ENCODE measurements at regions not wholly inside any gene's neighbourhood (a gene's known extent, or its start where the extent isn't known, plus 50 kb on each side); places are given as distances from the start of the nearest gene placed in this dataset.

DNA sequence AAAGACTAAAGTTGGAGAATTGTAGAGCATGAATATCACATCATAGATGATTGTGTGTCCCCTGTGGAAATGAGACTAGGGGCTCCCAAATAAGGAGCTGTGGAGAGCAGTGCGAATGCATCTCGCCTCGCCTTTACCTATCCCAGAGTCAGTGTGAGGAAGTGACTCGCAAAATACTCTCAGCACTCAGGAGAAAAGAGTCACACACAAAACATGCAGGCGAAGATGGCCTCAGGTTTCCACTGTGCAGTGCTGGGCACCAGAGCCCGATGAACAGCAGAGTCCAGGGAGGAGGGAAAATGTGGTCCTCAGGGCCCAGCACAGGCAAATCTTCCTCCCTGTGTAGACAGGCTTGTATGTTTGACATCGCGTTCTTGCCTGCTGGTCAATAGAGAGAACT lies 126.5 kb upstream of the AFDN start:
- no peak overlapping the region for H3K4me3 ChIP-seq
- ATAC-seq (no peak), FAIRE-seq (no peak), DNase-seq (ENCODE audit: low read depth in 1 of 2, low spot score in 1 of 2) (no peak)
- CTCF ChIA-PET = no interaction called here
- no peak for TF ChIP-seq CBX2 (IDR thresholded peaks at IDR 0.05; ENCODE audit: borderline replicate concordance, low read depth)
- TF ChIP-seq RCOR1 (IDR thresholded peaks at IDR 0.05; ENCODE audit: low read depth, low read length) = no peak
- no peaks in the 10 kb centered on the region for H3K9me3 ChIP-seq
- no peak overlapping the region for H3K4me2 ChIP-seq
- H3K4me1 ChIP-seq = no peaks in the 10 kb centered on the region
- no peak overlapping the region for H3K27ac ChIP-seq
- WGBS (ENCODE audit: missing lambda C conversion rate) = 74% methylated on average over 8 of the region's 8 CpGs
- POLR2A ChIA-PET = no interaction called here

DNA sequence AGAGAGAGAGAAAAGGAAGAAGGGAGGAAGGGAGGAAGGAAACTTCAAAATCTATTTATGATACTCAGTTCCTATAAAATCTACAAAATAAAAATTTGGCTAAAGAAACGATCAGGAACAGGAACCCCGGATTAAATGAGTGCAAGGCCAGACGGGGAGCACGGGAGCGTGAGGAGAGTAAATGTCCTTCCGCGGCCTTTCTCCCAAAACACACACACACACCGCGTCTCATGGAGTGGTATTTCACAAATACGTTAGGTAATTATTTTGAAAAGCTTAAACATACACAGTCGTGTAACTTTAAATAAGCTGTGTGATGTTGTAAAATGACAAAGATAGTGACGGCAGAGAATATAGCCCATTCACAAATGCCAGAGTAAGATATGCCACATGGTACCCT lies 125.7 kb upstream of the AFDN start:
- no peak overlapping the region for H3K4me2 ChIP-seq
- no peak for ATAC-seq
- H3K4me3 ChIP-seq = no peak overlapping the region
- no peaks in the 10 kb centered on the region for H3K9me3 ChIP-seq
- WGBS (ENCODE audit: missing lambda C conversion rate) = 85% methylated on average over 12 of the region's 12 CpGs
- CTCF ChIA-PET = no interaction called here
- TF ChIP-seq FOSB (CRISPR knock-in tag; IDR thresholded peaks at IDR 0.05) (no peak), ZNF302 (CRISPR knock-in tag; IDR thresholded peaks at IDR 0.05) (no peak), CBX8 (IDR thresholded peaks at IDR 0.05) (no peak), ZSCAN20 (CRISPR knock-in tag; IDR thresholded peaks at IDR 0.05) (no peak), EHF (CRISPR knock-in tag; IDR thresholded peaks at IDR 0.05) (no peak), NFE2L2 (conservative IDR thresholded peaks at IDR 0.05; ENCODE audit: low read length) (no peak), CBX2 (IDR thresholded peaks at IDR 0.05; ENCODE audit: borderline replicate concordance, low read depth) (no peak), RFX5 (IDR thresholded peaks at IDR 0.05) (no peak), EP300 (IDR thresholded peaks at IDR 0.05) (no peak), KDM1A (IDR thresholded peaks at IDR 0.05; ENCODE audit: low read depth) (no peak), HOXB13 (CRISPR knock-in tag; IDR thresholded peaks at IDR 0.05; ENCODE audit: low read depth) (no peak)
- TF ChIP-seq, protein P1, sequence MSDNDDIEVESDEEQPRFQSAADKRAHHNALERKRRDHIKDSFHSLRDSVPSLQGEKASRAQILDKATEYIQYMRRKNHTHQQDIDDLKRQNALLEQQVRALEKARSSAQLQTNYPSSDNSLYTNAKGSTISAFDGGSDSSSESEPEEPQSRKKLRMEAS (IDR thresholded peaks at IDR 0.05) = no peak
- TF ChIP-seq, protein P2, sequence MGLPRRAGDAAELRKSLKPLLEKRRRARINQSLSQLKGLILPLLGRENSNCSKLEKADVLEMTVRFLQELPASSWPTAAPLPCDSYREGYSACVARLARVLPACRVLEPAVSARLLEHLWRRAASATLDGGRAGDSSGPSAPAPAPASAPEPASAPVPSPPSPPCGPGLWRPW (IDR thresholded peaks at IDR 0.05) = no peak
- TF ChIP-seq, protein P3, sequence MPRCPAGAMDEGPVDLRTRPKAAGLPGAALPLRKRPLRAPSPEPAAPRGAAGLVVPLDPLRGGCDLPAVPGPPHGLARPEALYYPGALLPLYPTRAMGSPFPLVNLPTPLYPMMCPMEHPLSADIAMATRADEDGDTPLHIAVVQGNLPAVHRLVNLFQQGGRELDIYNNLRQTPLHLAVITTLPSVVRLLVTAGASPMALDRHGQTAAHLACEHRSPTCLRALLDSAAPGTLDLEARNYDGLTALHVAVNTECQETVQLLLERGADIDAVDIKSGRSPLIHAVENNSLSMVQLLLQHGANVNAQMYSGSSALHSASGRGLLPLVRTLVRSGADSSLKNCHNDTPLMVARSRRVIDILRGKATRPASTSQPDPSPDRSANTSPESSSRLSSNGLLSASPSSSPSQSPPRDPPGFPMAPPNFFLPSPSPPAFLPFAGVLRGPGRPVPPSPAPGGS (IDR thresholded peaks at IDR 0.05) = no peak
- TF ChIP-seq, protein P4, sequence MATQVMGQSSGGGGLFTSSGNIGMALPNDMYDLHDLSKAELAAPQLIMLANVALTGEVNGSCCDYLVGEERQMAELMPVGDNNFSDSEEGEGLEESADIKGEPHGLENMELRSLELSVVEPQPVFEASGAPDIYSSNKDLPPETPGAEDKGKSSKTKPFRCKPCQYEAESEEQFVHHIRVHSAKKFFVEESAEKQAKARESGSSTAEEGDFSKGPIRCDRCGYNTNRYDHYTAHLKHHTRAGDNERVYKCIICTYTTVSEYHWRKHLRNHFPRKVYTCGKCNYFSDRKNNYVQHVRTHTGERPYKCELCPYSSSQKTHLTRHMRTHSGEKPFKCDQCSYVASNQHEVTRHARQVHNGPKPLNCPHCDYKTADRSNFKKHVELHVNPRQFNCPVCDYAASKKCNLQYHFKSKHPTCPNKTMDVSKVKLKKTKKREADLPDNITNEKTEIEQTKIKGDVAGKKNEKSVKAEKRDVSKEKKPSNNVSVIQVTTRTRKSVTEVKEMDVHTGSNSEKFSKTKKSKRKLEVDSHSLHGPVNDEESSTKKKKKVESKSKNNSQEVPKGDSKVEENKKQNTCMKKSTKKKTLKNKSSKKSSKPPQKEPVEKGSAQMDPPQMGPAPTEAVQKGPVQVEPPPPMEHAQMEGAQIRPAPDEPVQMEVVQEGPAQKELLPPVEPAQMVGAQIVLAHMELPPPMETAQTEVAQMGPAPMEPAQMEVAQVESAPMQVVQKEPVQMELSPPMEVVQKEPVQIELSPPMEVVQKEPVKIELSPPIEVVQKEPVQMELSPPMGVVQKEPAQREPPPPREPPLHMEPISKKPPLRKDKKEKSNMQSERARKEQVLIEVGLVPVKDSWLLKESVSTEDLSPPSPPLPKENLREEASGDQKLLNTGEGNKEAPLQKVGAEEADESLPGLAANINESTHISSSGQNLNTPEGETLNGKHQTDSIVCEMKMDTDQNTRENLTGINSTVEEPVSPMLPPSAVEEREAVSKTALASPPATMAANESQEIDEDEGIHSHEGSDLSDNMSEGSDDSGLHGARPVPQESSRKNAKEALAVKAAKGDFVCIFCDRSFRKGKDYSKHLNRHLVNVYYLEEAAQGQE (IDR thresholded peaks at IDR 0.05) = no peak
- FAIRE-seq = no peak
- H3K4me1 ChIP-seq = no peaks in the 10 kb centered on the region
- DNase-seq (ENCODE audit: low read depth in 1 of 2, low spot score in 1 of 2) = no peak
- POLR2A ChIA-PET = no interaction called here
- H3K27ac ChIP-seq = no peak overlapping the region

DNA sequence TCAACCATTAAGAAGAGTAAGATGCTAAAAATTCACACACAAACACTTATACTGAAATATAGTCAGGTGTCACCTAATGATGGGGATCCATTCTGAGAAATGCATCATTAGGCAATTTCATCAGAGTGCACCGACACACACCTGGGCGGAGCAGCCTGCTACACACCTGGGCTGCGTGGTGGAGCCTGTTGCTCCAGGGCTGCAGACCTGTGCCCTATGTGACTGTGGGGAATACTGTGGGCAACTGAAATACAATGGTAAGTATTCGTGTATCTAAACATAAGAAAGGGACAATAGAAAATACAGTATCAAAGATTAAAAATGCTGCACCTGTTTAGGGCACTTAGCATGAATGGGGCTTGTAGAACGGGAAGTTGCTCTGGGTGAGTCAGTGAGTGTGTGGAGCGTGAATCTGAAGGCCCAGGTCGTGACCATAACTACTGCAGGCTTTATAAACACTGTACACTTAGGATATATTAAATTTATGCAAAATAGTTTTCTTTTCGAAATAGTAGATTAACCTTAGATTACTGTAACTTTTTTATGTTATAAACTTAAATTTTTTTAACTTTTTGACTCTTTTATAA lies 124.4 kb upstream of the AFDN start:
- DNase-seq (ENCODE audit: low read depth in 1 of 2, low spot score in 1 of 2) (no peak), FAIRE-seq (no peak), ATAC-seq (no peak)
- Histone ChIP-seq H3K9me3 (no peaks in the 10 kb centered on the region), H3K4me1 (no peaks in the 10 kb centered on the region), H3K27ac (no peak overlapping the region), H3K4me2 (no peak overlapping the region), H3K4me3 (no peak overlapping the region)
- ChIA-PET POLR2A (no interaction called here), CTCF (no interaction called here)
- 58% methylated on average over 8 of the region's 8 CpGs for WGBS (ENCODE audit: missing lambda C conversion rate)
- TF ChIP-seq BHLHE40 (IDR thresholded peaks at IDR 0.05; ENCODE audit: low read depth, low read length) (no peak), FOXS1 (CRISPR knock-in tag; IDR thresholded peaks at IDR 0.05) (no peak), HOXA7 (CRISPR knock-in tag; IDR thresholded peaks at IDR 0.05) (no peak), CHD4 (IDR thresholded peaks at IDR 0.05; ENCODE audit: borderline replicate concordance) (no peak), NR3C1 (IDR thresholded peaks at IDR 0.05) (no peak), MAZ (IDR thresholded peaks at IDR 0.05; ENCODE audit: borderline replicate concordance, low read depth, low read length) (no peak)
- TF ChIP-seq, protein P1 (IDR thresholded peaks at IDR 0.05) = no peak
